ENCODE measurements at regions not wholly inside any gene's neighbourhood (a gene's known extent, or its start where the extent isn't known, plus 50 kb on each side); places are given as distances from the start of the nearest gene placed in this dataset.

GRCh38 chr4:45776146-45776545, 347.7 kb downstream of the GABRG1 start:
- DNase-seq, result no peak

GRCh38 chr4:45770958-45771357, 352.9 kb downstream of the GABRG1 start:
- DNase-seq, result no peak

- DNase-seq, result no peak
Measured at GRCh38 chr4:45765521-45765920, 358.3 kb downstream of the GABRG1 start.

GRCh38 chr4:45751877-45752530, 371.9 kb downstream of the GABRG1 start:
- no peak for DNase-seq

GRCh38 chr4:45750721-45751120, 373.1 kb downstream of the GABRG1 start:
- DNase-seq, result no peak

GRCh38 chr4:45745741-45746140, 378.1 kb downstream of the GABRG1 start:
- DNase-seq, result no peak

GRCh38 chr4:45741897-45742296, 382.0 kb downstream of the GABRG1 start:
- no peak for DNase-seq

GRCh38 chr4:45732161-45732560, 391.7 kb downstream of the GABRG1 start:
- no peak for DNase-seq

- DNase-seq, result no peak
Measured at GRCh38 chr4:45716093-45716492, 407.8 kb downstream of the GABRG1 start.

GRCh38 chr4:45713996-45714395, 409.9 kb downstream of the GABRG1 start:
- DNase-seq, result no peak

GRCh38 chr4:45701621-45702020, 422.2 kb downstream of the GABRG1 start:
- DNase-seq, result no peak

GRCh38 chr4:45693746-45694145, 430.1 kb downstream of the GABRG1 start:
- DNase-seq, result no peak

GRCh38 chr4:45692131-45692735, 431.6 kb downstream of the GABRG1 start:
- no peak for DNase-seq

GRCh38 chr4:45688341-45688740, 435.5 kb downstream of the GABRG1 start:
- DNase-seq, result no peak

- no peak for DNase-seq
Measured at GRCh38 chr4:45679411-45679810, 444.4 kb downstream of the GABRG1 start.

- no peak for DNase-seq
Measured at GRCh38 chr4:45668128-45668527, 455.7 kb downstream of the GABRG1 start.

GRCh38 chr4:45663628-45664081, 460.2 kb downstream of the GABRG1 start:
- DNase-seq, result no peak

- DNase-seq, result no peak
Measured at GRCh38 chr4:45663003-45663402, 460.9 kb downstream of the GABRG1 start.

GRCh38 chr4:45661893-45662292, 462.0 kb downstream of the GABRG1 start:
- no peak for DNase-seq

GRCh38 chr4:45650545-45650944, 473.3 kb downstream of the GABRG1 start:
- no peak for DNase-seq

- DNase-seq, result no peak
Measured at GRCh38 chr4:45648846-45649245, 475.0 kb downstream of the GABRG1 start.

GRCh38 chr4:45647823-45648222, 476.0 kb downstream of the GABRG1 start:
- no peak for DNase-seq

GRCh38 chr4:45646885-45647590, 476.8 kb downstream of the GABRG1 start:
- DNase-seq, result no peak

- DNase-seq, result no peak
Measured at GRCh38 chr4:45640281-45640680, 483.6 kb downstream of the GABRG1 start.
